ENCODE measurements at regions not wholly inside any gene's neighbourhood (a gene's known extent, or its start where the extent isn't known, plus 50 kb on each side); places are given as distances from the start of the nearest gene placed in this dataset.
A peak's percentile ranks its signal among the peaks of the same experiment; 100 is the strongest.
"Not testable (repeated sequence)": the region's sequence is repeated elsewhere in the genome, so short reads cannot be mapped to it uniquely, and the experiment has no call there.

- no peak for DNase-seq (ENCODE audit: low read depth in 2 of 2)
Measured at GRCh38 chr12:70008944-70009343, 183.9 kb downstream of the MYRFL start.

GRCh38 chr12:70011353-70011752 lies 186.3 kb downstream of the MYRFL start:
- DNase-seq (ENCODE audit: low read depth in 2 of 2), result no peak

- DNase-seq (ENCODE audit: low read depth in 2 of 2), result not testable (repeated sequence)
Measured at GRCh38 chr12:70013016-70013415, 188.0 kb downstream of the MYRFL start.

GRCh38 chr12:70028515-70028914 lies 203.5 kb downstream of the MYRFL start:
- no peak for DNase-seq (ENCODE audit: low read depth in 2 of 2)

GRCh38 chr12:70028918-70029317 lies 203.9 kb downstream of the MYRFL start:
- DNase-seq (ENCODE audit: low read depth in 2 of 2), result no peak

- no peak for DNase-seq (ENCODE audit: low read depth in 2 of 2)
Measured at GRCh38 chr12:70031046-70031445, 206.0 kb downstream of the MYRFL start.

- DNase-seq (ENCODE audit: low read depth in 2 of 2), result no peak
Measured at GRCh38 chr12:70032076-70032475, 207.0 kb downstream of the MYRFL start.

GRCh38 chr12:70033310-70033709 lies 208.3 kb downstream of the MYRFL start:
- DNase-seq (ENCODE audit: low read depth in 2 of 2), result no peak

GRCh38 chr12:70040141-70040540 lies 203.1 kb upstream of the CNOT2 start:
- DNase-seq (ENCODE audit: low read depth in 2 of 2), result no peak

GRCh38 chr12:70042675-70043074 lies 200.6 kb upstream of the CNOT2 start:
- no peak for DNase-seq (ENCODE audit: low read depth in 2 of 2)

- no peak for DNase-seq (ENCODE audit: low read depth in 2 of 2)
Measured at GRCh38 chr12:70043490-70044138, 199.6 kb upstream of the CNOT2 start.

- no peak for DNase-seq (ENCODE audit: low read depth in 2 of 2)
Measured at GRCh38 chr12:70044167-70044566, 199.1 kb upstream of the CNOT2 start.

- DNase-seq (ENCODE audit: low read depth in 2 of 2), result no peak
Measured at GRCh38 chr12:70045036-70045435, 198.2 kb upstream of the CNOT2 start.

- no peak for DNase-seq (ENCODE audit: low read depth in 2 of 2)
Measured at GRCh38 chr12:70045514-70045913, 197.7 kb upstream of the CNOT2 start.

GRCh38 chr12:70048521-70049250 lies 194.5 kb upstream of the CNOT2 start:
- no peak for DNase-seq (ENCODE audit: low read depth in 2 of 2)

- DNase-seq (ENCODE audit: low read depth in 2 of 2), result peak; percentile 18 to 31
Measured at GRCh38 chr12:70049596-70050360, 193.5 kb upstream of the CNOT2 start.

- no peak for DNase-seq (ENCODE audit: low read depth in 2 of 2)
Measured at GRCh38 chr12:70052476-70052875, 190.8 kb upstream of the CNOT2 start.

- no peak for DNase-seq (ENCODE audit: low read depth in 2 of 2)
Measured at GRCh38 chr12:70052931-70053497, 190.2 kb upstream of the CNOT2 start.

GRCh38 chr12:70059373-70059772 lies 183.9 kb upstream of the CNOT2 start:
- no peak for DNase-seq (ENCODE audit: low read depth in 2 of 2)

- no peak for DNase-seq (ENCODE audit: low read depth in 2 of 2)
Measured at GRCh38 chr12:70060634-70061033, 182.6 kb upstream of the CNOT2 start.

GRCh38 chr12:70068743-70069142 lies 174.5 kb upstream of the CNOT2 start:
- no peak for DNase-seq (ENCODE audit: low read depth in 2 of 2)

Measured in stimulated activated CD8-positive, alpha-beta memory T cell treated with anti-CD3 and anti-CD28 coated beads, Interleukin-15, amount 100 ng/mL, for 4 hours (primary cell).